ENCODE measurements at regions not wholly inside any gene's neighbourhood (a gene's known extent, or its start where the extent isn't known, plus 50 kb on each side); places are given as distances from the start of the nearest gene placed in this dataset.
A peak's percentile ranks its signal among the peaks of the same experiment; 100 is the strongest.

- no peak overlapping the region for H2BK5ac ChIP-seq (ENCODE audit: low read depth, low read length)
- no peaks in the 10 kb centered on the region for H3K27me3 ChIP-seq (replicated peaks in 1 of 4; ENCODE audit: control insufficient read depth in 3 of 4, extremely low read depth in 1 of 4, insufficient read depth in 3 of 4, low read length in 3 of 4)
- no peak overlapping the region for H2AFZ ChIP-seq (ENCODE audit: low read length)
- H4K5ac ChIP-seq (ENCODE audit: insufficient read length, low read depth, low read length) = no peak overlapping the region
- no peaks in the 10 kb centered on the region for H3K9me3 ChIP-seq (ENCODE audit: insufficient read depth in 2 of 2, low read depth in 1 of 2, low read length in 1 of 2)
- ChIA-PET POLR2A (ENCODE audit: partially characterized antibody) (interaction anchor here (0.7 kb wide), 1 partner anchor 16 kb away, joined by 3 read pairs; no protein-coding TSS in a partner anchor), CTCF (ENCODE audit: partially characterized antibody) (interaction anchor here (1.2 to 1.4 kb wide), 2 partner anchors 18 to 667 kb away, joined by 3 to 5 read pairs; no protein-coding TSS in a partner anchor)
- H4K91ac ChIP-seq (replicated peaks; ENCODE audit: insufficient read length, low read length) = no peak overlapping the region
- WGBS, 2 experiments (ENCODE audit: extremely low coverage in 1 of 2, insufficient coverage in 1 of 2, insufficient read length in 1 of 2, insufficient replicate concordance in 2 of 2, low coverage in 1 of 2, low lambda C conversion rate in 2 of 2, missing lambda C conversion rate in 1 of 2) = 48% methylated on average over 1 of the region's 1 CpG; no CpG with 5 or more reads in 1 of the 2 experiments
- H3K4me3 ChIP-seq (ENCODE audit: extremely low read depth in 1 of 4, insufficient read depth in 2 of 4, low read depth in 3 of 4, low read length in 4 of 4) = no peak overlapping the region
- no peak overlapping the region for H2BK12ac ChIP-seq (ENCODE audit: low read depth, low read length)
- no peak overlapping the region for H2BK15ac ChIP-seq (ENCODE audit: low read length)
- H2AK5ac ChIP-seq (ENCODE audit: low read depth, low read length) = no peak overlapping the region
- no peaks in the 10 kb centered on the region for H3K23me2 ChIP-seq (ENCODE audit: low read depth, low read length)
- no peaks in the 10 kb centered on the region for H3K79me1 ChIP-seq (ENCODE audit: low read depth, low read length)
- no peak overlapping the region for H3K27ac ChIP-seq (ENCODE audit: low read depth, low read length)
- no peaks in the 10 kb centered on the region for H3K79me2 ChIP-seq (ENCODE audit: control insufficient read depth in 1 of 2, insufficient read depth in 2 of 2, low read length in 2 of 2)
- no peak overlapping the region for H4K8ac ChIP-seq (ENCODE audit: extremely low read depth, insufficient read depth, low read length)
- H3K14ac ChIP-seq (ENCODE audit: insufficient read length) = no peak overlapping the region
- no peaks in the 10 kb centered on the region for H3K36me3 ChIP-seq (ENCODE audit: control insufficient read depth in 2 of 4, insufficient read depth in 4 of 4, low read length in 3 of 4)
- H3K23ac ChIP-seq (ENCODE audit: insufficient read length) = no peak overlapping the region
- no peak overlapping the region for H2BK120ac ChIP-seq (replicated peaks; ENCODE audit: low read depth, low read length)
- peak; percentile 48 for FAIRE-seq
- no peaks in the 10 kb centered on the region for H4K20me1 ChIP-seq (replicated peaks in 1 of 2; ENCODE audit: control insufficient read depth in 1 of 2, insufficient read depth in 2 of 2, low read length in 2 of 2)
- no peak overlapping the region for H3K9ac ChIP-seq (replicated peaks in 1 of 4; ENCODE audit: extremely low read depth in 1 of 4, low read depth in 3 of 4, low read length in 3 of 4)
- no peak overlapping the region for H3K4ac ChIP-seq (replicated peaks; ENCODE audit: insufficient read length, low read depth, low read length)
- H3K4me2 ChIP-seq (ENCODE audit: insufficient read depth in 1 of 2, low read depth in 2 of 2, low read length in 2 of 2) = peak overlapping the region; percentile 22 to 38; a peak in 3 of 4 replicates
- no peak for DNase-seq (ENCODE audit: low read depth in 1 of 2, low spot score in 2 of 2)
- H3K18ac ChIP-seq (ENCODE audit: extremely low read depth, low read length) = no peak overlapping the region
- H2BK20ac ChIP-seq (ENCODE audit: low read length) = no peak overlapping the region
- no peak overlapping the region for H3K56ac ChIP-seq (replicated peaks; ENCODE audit: insufficient read length, low read depth, low read length)
- H3K4me1 ChIP-seq (replicated peaks in 1 of 4; ENCODE audit: control insufficient read depth in 3 of 4, insufficient read depth in 4 of 4, low read length in 3 of 4) = peaks cover 2 to 7% (median 6%) of the 10 kb centered on the region in 4 experiments; a peak in 5 of 7 replicates
- no peak for TF ChIP-seq POLR2AphosphoS5 (IDR thresholded peaks at IDR 0.05; ENCODE audit: low read depth, low read length)
- TF ChIP-seq TEAD4 (IDR thresholded peaks at IDR 0.05; ENCODE audit: low read depth, low read length) = peak; percentile 63; the same call in 1 of the 2 replicates
- TF ChIP-seq EGR1 (IDR thresholded peaks at IDR 0.05; ENCODE audit: borderline replicate concordance, low read depth, low read length) = no peak
These were observed 370.2 kb upstream of the C9orf72 start for GRCh38 chr9:27943501-27943900.
